GM12891 (cell line): ENCODE measurements at regions not wholly inside any gene's neighbourhood (a gene's known extent, or its start where the extent isn't known, plus 50 kb on each side); places are given as distances from the start of the nearest gene placed in this dataset.

Experiments
- PAX5 ChIP-seq: IDR thresholded peaks from 2 replicates; pipeline ENCODE4 v1.6.1; 2011; ENCODE audit warnings: low read length, moderate library complexity, mild to moderate bottlenecking; ENCODE audit not compliant: insufficient read depth, severe bottlenecking
- POLR2AphosphoS5 ChIP-seq: IDR thresholded peaks from 2 replicates; pipeline ENCODE4 v1.6.1; 2011; ENCODE audit warnings: low read depth, low read length, control low read depth
- POU2F2 ChIP-seq: IDR thresholded peaks from 2 replicates; pipeline ENCODE4 v1.6.1; 2011; ENCODE audit warnings: low read depth, mild to moderate bottlenecking, control low read depth, low read length, moderate library complexity
- SPI1 ChIP-seq: IDR thresholded peaks from 2 replicates; pipeline ENCODE4 v1.6.1; 2011; ENCODE audit warnings: low read depth, low read length, control low read depth
- TAF1 ChIP-seq: IDR thresholded peaks from 2 replicates; pipeline ENCODE4 v1.6.1; 2011; ENCODE audit warnings: low read depth, low read length, control low read depth

DNA sequence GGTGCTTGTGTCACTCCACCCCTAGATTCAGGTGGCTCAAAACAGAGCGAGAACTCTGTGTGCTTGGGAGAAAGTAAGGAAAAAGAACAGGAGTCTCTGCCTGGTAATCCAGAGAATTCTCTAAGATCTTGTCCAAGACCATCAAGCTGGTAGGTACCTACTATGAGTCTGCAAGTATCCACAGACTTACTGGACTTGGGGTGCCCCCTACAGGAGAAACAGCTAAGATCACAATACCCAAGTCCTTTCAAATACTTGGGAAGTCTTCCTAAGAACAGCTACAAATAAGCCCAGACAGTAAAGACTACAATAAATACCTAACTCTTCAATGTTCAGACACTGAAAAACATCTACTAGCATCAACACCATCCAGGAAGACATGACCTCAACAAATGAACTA lies 1143.6 kb upstream of the ACVR2A start:
- TF ChIP-seq POLR2AphosphoS5: no peak
- TF ChIP-seq SPI1: no peak
- no peak for TF ChIP-seq TAF1
- TF ChIP-seq PAX5: no peak
- no peak for TF ChIP-seq POU2F2
